Epithelial cell of proximal tubule (primary cell): ENCODE measurements at regions not wholly inside any gene's neighbourhood (a gene's known extent, or its start where the extent isn't known, plus 50 kb on each side); places are given as distances from the start of the nearest gene placed in this dataset.

Source experiments
- DNase-seq: peaks from one replicate; pipeline ENCODE4 v3.0.0-alpha.2; 2011; ENCODE audit warnings: low read depth
- H3K4me3 ChIP-seq: 2 replicates; pipeline ENCODE4 v1.5.1; 2011; ENCODE audit warnings: low read depth, mild to moderate bottlenecking, low read length
- TF ChIP-seq, protein P1 (sequence below): conservative IDR thresholded peaks from 2 replicates; pipeline ENCODE4 v1.5.1; 2012; ENCODE audit warnings: low read depth, mild to moderate bottlenecking, low read length

GRCh38 chr14:44374906-44375305 lies 132.2 kb downstream of the FSCB start:
- no peak overlapping the region for H3K4me3 ChIP-seq
- no peak for DNase-seq
- TF ChIP-seq, protein P1, sequence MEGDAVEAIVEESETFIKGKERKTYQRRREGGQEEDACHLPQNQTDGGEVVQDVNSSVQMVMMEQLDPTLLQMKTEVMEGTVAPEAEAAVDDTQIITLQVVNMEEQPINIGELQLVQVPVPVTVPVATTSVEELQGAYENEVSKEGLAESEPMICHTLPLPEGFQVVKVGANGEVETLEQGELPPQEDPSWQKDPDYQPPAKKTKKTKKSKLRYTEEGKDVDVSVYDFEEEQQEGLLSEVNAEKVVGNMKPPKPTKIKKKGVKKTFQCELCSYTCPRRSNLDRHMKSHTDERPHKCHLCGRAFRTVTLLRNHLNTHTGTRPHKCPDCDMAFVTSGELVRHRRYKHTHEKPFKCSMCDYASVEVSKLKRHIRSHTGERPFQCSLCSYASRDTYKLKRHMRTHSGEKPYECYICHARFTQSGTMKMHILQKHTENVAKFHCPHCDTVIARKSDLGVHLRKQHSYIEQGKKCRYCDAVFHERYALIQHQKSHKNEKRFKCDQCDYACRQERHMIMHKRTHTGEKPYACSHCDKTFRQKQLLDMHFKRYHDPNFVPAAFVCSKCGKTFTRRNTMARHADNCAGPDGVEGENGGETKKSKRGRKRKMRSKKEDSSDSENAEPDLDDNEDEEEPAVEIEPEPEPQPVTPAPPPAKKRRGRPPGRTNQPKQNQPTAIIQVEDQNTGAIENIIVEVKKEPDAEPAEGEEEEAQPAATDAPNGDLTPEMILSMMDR = no peak

GRCh38 chr14:44372807-44373489 lies 134.1 kb downstream of the FSCB start:
- H3K4me3 ChIP-seq = no peak overlapping the region
- TF ChIP-seq, protein P1 = no peak
- DNase-seq = no peak

GRCh38 chr14:44372231-44372630 lies 134.9 kb downstream of the FSCB start:
- TF ChIP-seq, protein P1 = no peak
- DNase-seq = no peak
- H3K4me3 ChIP-seq = no peak overlapping the region

- no peak overlapping the region for H3K4me3 ChIP-seq
- TF ChIP-seq, protein P1 = no peak
- no peak for DNase-seq
Observed at GRCh38 chr14:44370727-44371126, 136.4 kb downstream of the FSCB start.

DNA sequence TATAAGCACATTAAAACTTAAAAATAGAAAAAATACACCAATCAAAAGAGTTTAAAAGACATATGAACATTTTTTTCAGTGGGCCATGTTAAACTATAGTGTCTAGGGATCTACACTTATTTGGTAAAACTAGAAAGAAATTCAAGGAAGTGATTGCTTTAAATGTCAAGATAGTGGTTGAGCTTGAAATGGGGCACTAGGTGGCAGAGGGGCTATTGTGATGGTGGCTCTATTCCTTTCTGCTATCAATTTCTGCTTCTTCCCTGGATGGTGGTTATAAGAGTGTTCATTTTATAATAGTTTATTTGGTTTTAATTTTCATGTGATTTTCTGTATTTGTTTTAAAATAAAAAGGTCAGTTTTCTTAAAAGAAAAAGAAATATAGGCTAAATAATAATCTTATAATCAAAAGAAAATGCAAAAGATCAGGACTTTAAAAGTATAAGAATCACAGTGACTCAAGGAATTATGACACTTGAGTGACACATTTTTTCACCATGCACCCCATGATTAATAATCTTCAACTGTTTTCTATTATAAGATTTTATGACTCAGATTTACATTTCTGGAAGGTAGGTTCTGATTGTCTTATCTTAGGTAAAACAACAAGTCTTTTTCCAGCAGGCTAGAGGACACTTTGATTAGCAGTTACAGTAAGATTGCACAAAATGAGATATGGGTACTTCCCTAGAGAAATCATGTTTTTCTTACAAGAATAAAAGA lies 137.5 kb downstream of the FSCB start:
- no peak overlapping the region for H3K4me3 ChIP-seq
- no peak for DNase-seq
- TF ChIP-seq, protein P1 = no peak

- no peak for DNase-seq
- H3K4me3 ChIP-seq = no peak overlapping the region
- TF ChIP-seq, protein P1 = no peak
Observed at GRCh38 chr14:44361083-44361482, 146.0 kb downstream of the FSCB start.
